ENCODE measurements at regions not wholly inside any gene's neighbourhood (a gene's known extent, or its start where the extent isn't known, plus 50 kb on each side); places are given as distances from the start of the nearest gene placed in this dataset.

DNA sequence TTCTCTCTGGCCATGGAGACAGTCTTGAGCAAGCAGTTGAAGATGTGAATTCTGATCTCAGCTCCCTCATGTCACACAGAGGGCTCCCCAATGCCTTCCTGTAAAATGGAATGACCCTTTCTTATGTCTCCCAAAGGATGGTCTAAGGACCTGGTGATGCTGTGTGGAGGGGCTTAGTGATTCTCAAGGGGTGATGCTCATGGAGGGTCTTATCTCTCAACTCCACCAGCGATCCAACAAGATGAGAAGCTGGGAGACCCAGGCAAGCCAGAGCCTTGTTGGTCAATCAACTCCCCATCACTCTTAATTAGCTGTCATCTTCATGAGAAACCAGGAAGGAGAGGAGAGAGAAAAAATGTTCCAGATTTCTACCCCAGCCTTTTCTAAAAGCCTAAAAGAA, 78.0 kb upstream of the SORCS3 start:
- Mint-ChIP-seq H3K27me3 (ENCODE audit: unreplicated experiment) (no peaks in the 10 kb centered on the region), H3K36me3 (ENCODE audit: unreplicated experiment) (no peaks in the 10 kb centered on the region), H3K4me1 (ENCODE audit: unreplicated experiment) (no peaks in the 10 kb centered on the region), H3K4me3 (ENCODE audit: unreplicated experiment) (no peak overlapping the region), H3K9me3 (ENCODE audit: unreplicated experiment) (peaks cover 13% of the 10 kb centered on the region), H3K27ac (ENCODE audit: unreplicated experiment) (no peak overlapping the region)
- TF ChIP-seq, protein P1, sequence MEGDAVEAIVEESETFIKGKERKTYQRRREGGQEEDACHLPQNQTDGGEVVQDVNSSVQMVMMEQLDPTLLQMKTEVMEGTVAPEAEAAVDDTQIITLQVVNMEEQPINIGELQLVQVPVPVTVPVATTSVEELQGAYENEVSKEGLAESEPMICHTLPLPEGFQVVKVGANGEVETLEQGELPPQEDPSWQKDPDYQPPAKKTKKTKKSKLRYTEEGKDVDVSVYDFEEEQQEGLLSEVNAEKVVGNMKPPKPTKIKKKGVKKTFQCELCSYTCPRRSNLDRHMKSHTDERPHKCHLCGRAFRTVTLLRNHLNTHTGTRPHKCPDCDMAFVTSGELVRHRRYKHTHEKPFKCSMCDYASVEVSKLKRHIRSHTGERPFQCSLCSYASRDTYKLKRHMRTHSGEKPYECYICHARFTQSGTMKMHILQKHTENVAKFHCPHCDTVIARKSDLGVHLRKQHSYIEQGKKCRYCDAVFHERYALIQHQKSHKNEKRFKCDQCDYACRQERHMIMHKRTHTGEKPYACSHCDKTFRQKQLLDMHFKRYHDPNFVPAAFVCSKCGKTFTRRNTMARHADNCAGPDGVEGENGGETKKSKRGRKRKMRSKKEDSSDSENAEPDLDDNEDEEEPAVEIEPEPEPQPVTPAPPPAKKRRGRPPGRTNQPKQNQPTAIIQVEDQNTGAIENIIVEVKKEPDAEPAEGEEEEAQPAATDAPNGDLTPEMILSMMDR (IDR thresholded peaks at IDR 0.05), result no peak
- no peak for DNase-seq (ENCODE audit: extremely low spot score, unreplicated experiment)

DNA sequence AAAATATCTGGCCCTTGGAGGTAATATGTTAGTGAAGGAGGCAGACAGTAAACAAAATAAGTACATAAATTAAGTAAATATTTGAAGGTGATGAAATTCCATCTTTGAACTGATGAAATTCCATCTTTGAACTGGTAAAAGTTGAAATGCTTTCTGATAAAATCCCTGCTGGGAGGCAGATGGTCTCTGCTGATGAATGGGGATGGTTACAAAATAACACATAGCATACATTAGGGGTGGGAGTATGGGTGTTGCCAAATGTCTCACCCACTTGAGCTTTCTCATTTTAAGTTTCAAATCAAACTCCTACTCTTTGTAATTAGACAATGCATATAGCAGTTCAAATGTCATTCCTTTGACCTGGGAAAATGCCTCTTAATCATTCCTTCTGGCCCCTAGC, 77.5 kb upstream of the SORCS3 start:
- TF ChIP-seq, protein P1 (IDR thresholded peaks at IDR 0.05), result no peak
- no peaks in the 10 kb centered on the region for H3K4me1 Mint-ChIP-seq (ENCODE audit: unreplicated experiment)
- no peaks in the 10 kb centered on the region for H3K27me3 Mint-ChIP-seq (ENCODE audit: unreplicated experiment)
- H3K9me3 Mint-ChIP-seq (ENCODE audit: unreplicated experiment), result peaks cover 15% of the 10 kb centered on the region
- no peak overlapping the region for H3K4me3 Mint-ChIP-seq (ENCODE audit: unreplicated experiment)
- no peak for DNase-seq (ENCODE audit: extremely low spot score, unreplicated experiment)
- no peaks in the 10 kb centered on the region for H3K36me3 Mint-ChIP-seq (ENCODE audit: unreplicated experiment)
- H3K27ac Mint-ChIP-seq (ENCODE audit: unreplicated experiment), result no peak overlapping the region

DNA sequence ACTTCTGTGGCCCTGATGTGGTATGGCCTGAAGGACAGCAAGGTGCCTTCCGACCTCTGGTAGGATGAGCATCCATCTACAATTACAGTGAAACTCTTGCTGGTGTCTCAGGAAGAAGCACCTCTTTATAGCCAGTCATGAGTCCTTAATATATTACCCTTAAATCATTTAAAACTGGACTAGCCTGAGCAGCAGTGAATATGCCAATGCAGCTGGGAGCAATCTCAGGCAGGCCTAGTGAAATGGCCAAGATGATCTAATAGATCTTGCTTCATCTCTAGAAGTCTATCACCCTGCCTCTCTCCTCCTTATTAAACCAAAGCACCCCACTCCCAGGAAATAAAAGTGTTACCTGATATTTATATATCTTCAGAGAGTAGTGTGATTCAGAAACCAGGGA, 66.7 kb upstream of the SORCS3 start:
- TF ChIP-seq, protein P1 (IDR thresholded peaks at IDR 0.05), result no peak
- no peak overlapping the region for H3K4me3 Mint-ChIP-seq (ENCODE audit: unreplicated experiment)
- H3K36me3 Mint-ChIP-seq (ENCODE audit: unreplicated experiment), result no peaks in the 10 kb centered on the region
- peaks cover 19% of the 10 kb centered on the region for H3K9me3 Mint-ChIP-seq (ENCODE audit: unreplicated experiment)
- no peaks in the 10 kb centered on the region for H3K4me1 Mint-ChIP-seq (ENCODE audit: unreplicated experiment)
- no peak for DNase-seq (ENCODE audit: extremely low spot score, unreplicated experiment)
- no peak overlapping the region for H3K27ac Mint-ChIP-seq (ENCODE audit: unreplicated experiment)
- no peaks in the 10 kb centered on the region for H3K27me3 Mint-ChIP-seq (ENCODE audit: unreplicated experiment)

DNA sequence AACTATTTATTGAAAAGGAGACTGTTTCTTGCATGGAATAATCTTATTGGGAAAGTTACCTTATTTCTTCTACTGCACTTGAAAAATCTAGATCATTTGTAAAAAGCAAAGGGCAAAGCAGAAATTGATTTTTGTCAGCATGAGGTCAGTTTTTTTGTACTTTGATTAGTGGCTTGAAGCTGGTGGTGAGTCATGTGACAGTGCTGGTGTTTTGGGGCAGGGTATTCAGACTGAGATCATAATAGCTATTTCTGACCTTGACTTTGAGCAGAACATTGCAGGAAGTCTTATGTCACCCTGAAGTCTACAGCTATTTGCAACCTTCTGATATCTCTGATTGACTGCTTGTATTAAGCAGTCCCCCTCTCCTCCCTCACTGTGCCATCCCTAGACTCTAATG, 66.3 kb upstream of the SORCS3 start:
- no peak overlapping the region for H3K4me3 Mint-ChIP-seq (ENCODE audit: unreplicated experiment)
- no peaks in the 10 kb centered on the region for H3K27me3 Mint-ChIP-seq (ENCODE audit: unreplicated experiment)
- H3K4me1 Mint-ChIP-seq (ENCODE audit: unreplicated experiment), result no peaks in the 10 kb centered on the region
- TF ChIP-seq, protein P1 (IDR thresholded peaks at IDR 0.05), result no peak
- no peak overlapping the region for H3K27ac Mint-ChIP-seq (ENCODE audit: unreplicated experiment)
- no peak for DNase-seq (ENCODE audit: extremely low spot score, unreplicated experiment)
- H3K9me3 Mint-ChIP-seq (ENCODE audit: unreplicated experiment), result peaks cover 15% of the 10 kb centered on the region
- no peaks in the 10 kb centered on the region for H3K36me3 Mint-ChIP-seq (ENCODE audit: unreplicated experiment)

DNA sequence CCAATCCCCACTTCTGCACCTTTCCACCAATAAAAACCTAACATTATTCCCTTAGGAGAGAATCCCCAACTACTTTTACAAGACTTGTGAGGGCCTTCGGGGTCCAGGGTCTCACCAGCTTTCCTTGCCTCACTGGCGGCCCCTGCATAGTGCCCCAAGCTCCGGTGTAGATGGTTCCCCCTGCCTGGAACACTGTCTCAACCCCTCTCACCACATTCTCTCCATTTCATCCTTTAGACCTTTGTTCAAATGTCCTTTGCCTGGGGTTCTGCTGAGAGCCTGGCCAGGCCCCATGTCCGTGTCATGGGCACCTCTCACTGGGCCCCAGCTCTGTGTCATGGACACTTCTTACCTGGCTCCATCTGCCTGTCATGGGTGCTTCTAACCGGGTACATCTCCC, 64.5 kb upstream of the SORCS3 start:
- no peak for DNase-seq (ENCODE audit: extremely low spot score, unreplicated experiment)
- H3K27me3 Mint-ChIP-seq (ENCODE audit: unreplicated experiment), result no peaks in the 10 kb centered on the region
- no peak overlapping the region for H3K27ac Mint-ChIP-seq (ENCODE audit: unreplicated experiment)
- H3K36me3 Mint-ChIP-seq (ENCODE audit: unreplicated experiment), result no peaks in the 10 kb centered on the region
- peaks cover 2% of the 10 kb centered on the region for H3K9me3 Mint-ChIP-seq (ENCODE audit: unreplicated experiment)
- H3K4me3 Mint-ChIP-seq (ENCODE audit: unreplicated experiment), result no peak overlapping the region
- TF ChIP-seq, protein P1 (IDR thresholded peaks at IDR 0.05), result no peak
- H3K4me1 Mint-ChIP-seq (ENCODE audit: unreplicated experiment), result peaks cover 2% of the 10 kb centered on the region
